ENCODE measurements at regions not wholly inside any gene's neighbourhood (a gene's known extent, or its start where the extent isn't known, plus 50 kb on each side); places are given as distances from the start of the nearest gene placed in this dataset.
"Not testable (repeated sequence)": the region's sequence is repeated elsewhere in the genome, so short reads cannot be mapped to it uniquely, and the experiment has no call there.

DNA sequence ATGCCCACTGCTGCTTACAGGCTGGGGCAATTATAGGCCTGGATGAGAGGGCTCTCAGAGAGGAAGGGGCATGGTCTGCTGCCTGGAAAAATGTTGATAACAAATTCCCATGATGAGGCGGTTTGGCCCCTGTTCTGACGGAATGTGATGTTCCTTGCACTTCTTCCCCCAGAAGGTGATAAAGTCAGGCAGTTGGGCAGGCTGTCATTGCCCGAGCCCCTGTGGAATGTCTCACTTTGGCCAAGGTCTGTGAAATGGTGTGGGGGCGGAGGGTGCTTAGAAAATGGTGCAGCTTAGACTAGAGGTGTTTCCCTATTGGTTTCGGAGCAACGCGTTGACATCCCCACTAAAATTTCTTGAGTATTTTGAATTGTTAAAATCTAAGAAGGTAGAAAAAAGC is 1360.0 kb downstream of the AACS start:
- no peak for DNase-seq (ENCODE audit: low read depth, low spot score)
- no peak overlapping the region for H3K27ac ChIP-seq

DNA sequence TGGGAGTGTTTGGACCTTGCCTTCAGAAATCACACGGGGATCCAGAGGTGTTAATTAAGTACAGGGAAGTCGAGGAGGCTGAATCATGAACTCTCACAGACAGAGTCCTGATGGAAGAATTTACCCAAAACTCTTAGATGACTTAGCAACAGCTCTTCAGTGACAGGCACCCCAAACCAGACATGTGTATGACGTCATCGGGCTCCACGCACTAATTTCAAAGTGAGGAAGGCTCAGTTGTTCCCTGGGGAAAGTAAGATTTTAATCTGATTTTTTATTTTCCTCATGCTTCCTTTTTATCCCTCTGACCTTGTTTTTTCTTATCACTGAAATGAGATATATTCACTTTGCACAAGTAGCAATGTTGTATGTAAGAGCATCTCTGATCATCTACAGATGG is 1363.5 kb downstream of the AACS start:
- H3K27ac ChIP-seq = no peak overlapping the region
- DNase-seq (ENCODE audit: low read depth, low spot score) = no peak

- no peak for DNase-seq (ENCODE audit: low read depth, low spot score)
Observed at GRCh38 chr12:126430921-126431320, 1365.7 kb downstream of the AACS start.

DNA sequence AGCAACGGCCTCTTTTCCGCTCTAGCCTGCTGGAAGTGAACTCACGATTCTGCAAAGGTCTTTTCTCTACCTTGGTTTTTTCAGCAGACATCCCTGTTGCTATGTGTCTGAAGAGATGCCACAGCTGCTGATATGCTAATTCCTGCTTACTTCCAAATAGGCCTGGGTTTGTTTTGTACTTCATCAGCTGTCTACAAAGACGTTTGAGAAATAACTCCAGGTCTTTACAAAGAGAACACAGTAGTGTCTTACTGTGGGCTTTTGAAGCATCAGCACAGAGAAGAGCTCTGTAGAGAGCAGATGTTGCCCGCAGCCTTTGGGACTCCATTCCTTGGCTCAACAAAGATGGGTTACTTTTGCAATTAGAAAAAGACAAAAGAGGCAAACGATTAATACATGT is 1366.5 kb downstream of the AACS start:
- no peak for DNase-seq (ENCODE audit: low read depth, low spot score)
- H3K27ac ChIP-seq = no peak overlapping the region

More at GRCh38 chr12:126430921-126431320, 1365.7 kb downstream of the AACS start:
- no peak overlapping the region for H3K27ac ChIP-seq

GRCh38 chr12:126432780-126433179 is 1367.5 kb downstream of the AACS start:
- DNase-seq (ENCODE audit: low read depth, low spot score) = no peak
- no peak overlapping the region for H3K27ac ChIP-seq

- H3K27ac ChIP-seq = no peak overlapping the region
- no peak for DNase-seq (ENCODE audit: low read depth, low spot score)
Observed at GRCh38 chr12:126434412-126434985, 1369.3 kb downstream of the AACS start.

- no peak overlapping the region for H3K27ac ChIP-seq
- no peak for DNase-seq (ENCODE audit: low read depth, low spot score)
Observed at GRCh38 chr12:126436041-126436440, 1370.8 kb downstream of the AACS start.

DNA sequence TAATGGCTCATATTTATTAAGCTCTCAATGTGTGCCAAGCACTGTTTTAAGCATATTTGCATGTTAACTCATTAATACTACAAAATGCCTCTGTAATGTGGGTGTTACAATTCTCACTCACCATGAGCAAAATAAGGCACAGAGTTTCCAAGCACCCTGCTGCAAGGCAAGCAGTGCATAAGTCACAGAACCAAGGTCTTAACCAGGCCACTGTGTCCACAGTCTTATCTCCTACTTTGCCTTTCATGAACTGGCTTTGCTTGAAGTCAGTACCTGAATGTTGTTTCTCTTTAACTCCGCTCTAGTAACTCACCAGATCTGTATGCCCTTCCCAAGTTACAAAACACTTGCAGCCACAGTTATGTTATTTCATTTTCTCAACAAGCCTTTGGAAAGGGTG is 1372.7 kb downstream of the AACS start:
- DNase-seq (ENCODE audit: low read depth, low spot score) = no peak
- no peak overlapping the region for H3K27ac ChIP-seq

DNA sequence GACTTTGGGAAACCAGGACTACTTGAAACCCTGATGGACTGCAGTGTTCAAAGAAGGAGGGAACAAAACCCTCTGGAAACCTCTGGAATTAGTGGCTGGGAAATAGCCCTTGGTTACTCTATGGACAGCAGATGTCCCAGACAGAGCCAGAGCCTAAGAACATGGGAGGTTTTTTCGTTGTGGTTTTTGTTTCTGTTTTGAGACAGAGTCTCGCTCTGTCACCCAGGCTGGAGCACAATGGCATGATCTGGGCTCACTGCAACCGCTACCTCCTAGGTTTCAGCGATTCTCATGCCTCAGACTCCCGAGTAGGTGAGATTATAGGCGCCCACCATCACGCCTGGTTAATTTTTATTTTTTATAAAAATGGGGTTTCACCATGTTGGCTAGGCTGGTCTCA is 1378.7 kb downstream of the AACS start:
- DNase-seq (ENCODE audit: low read depth, low spot score) = no peak
- no peak overlapping the region for H3K27ac ChIP-seq

- DNase-seq (ENCODE audit: low read depth, low spot score) = no peak
Observed at GRCh38 chr12:126447346-126447745, 1382.1 kb downstream of the AACS start.

DNA sequence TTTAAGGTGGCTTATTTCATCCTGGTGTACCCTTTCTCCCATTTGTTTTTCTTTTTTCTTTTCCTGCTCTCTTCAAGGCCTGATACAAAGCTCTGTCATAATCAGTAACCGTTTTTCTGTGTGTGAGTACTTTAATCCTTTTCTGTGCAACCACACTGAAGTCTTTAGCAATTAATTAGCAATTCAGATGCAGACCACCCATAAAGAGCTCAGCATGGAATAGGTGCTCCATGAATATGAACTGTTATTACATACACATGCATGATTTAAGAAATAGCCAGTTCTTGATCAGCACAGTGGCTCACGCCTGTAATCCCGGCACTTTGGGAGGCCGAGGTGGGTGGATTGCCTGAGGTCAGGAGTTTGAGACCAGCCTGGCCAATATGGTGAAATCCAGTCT is 1386.6 kb downstream of the AACS start:
- DNase-seq (ENCODE audit: low read depth, low spot score) = no peak
- no peak overlapping the region for H3K27ac ChIP-seq

More at GRCh38 chr12:126447346-126447745, 1382.1 kb downstream of the AACS start:
- H3K27ac ChIP-seq = no peak overlapping the region

DNA sequence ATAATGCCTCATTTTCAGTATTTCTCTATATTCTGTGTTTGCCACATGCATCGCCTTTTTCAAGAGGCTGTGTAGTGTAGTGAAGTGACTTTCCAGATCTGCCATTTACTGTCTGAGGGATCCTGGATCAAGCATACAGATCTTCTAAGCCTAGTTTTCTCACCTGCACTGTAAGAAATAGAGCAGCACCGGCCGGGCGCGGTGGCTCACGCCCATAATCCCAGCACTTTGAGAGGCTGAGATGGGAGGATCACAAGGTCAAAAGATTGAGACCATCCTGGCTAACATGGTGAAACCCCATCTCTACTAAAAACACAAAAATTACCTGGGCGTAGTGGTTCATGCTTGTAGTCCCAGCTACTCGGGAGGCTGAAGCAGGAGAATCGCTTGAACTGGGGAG is 1387.5 kb downstream of the AACS start:
- not testable (repeated sequence) for DNase-seq (ENCODE audit: low read depth, low spot score); H3K27ac ChIP-seq

GRCh38 chr12:126454581-126454980 is 1389.3 kb downstream of the AACS start:
- DNase-seq (ENCODE audit: low read depth, low spot score) = no peak
- no peak overlapping the region for H3K27ac ChIP-seq

DNA sequence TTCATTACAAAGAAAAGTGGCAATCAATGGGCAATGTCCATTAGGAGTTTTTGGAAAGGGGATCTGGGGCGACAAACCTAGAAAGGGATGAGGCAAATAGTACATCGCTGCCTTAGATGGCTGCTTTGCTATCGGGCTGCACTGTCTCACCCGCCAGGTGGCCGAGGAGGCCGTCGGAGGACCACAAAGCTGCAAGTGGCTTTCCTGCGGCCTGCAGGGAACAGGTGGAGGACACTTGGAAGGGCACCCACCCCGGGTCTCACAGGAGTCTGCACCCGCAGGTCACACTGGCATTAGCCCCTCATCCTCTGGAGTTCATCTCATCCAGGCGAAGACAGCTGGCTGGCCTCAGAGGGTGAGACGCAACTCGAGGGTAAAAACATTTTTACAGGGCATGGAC is 1392.5 kb downstream of the AACS start:
- no peak for DNase-seq (ENCODE audit: low read depth, low spot score)
- no peak overlapping the region for H3K27ac ChIP-seq

GRCh38 chr12:126464153-126464552 is 1398.9 kb downstream of the AACS start:
- DNase-seq (ENCODE audit: low read depth, low spot score) = no peak
- no peak overlapping the region for H3K27ac ChIP-seq

DNA sequence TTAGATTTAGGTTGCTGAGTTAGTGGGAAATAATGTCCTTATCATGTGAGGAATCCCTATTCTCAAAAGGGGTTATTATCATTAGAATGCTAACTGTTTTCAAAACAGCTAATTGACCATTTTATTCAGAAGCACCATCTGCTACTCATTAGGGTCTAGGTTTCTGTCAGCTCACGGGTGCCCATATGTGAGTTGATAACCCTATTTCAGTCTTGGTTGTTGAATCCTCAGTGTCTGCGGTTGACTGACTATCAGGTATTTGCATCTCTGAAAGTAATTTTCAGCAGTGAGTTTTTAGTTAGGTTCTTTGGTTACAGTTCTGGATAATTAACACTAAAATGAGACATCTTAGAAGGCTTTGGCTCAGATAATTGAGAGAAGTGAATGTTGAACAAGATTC is 1404.0 kb downstream of the AACS start:
- DNase-seq (ENCODE audit: low read depth, low spot score) = no peak
- no peak overlapping the region for H3K27ac ChIP-seq

- H3K27ac ChIP-seq = no peak overlapping the region
Observed at GRCh38 chr12:126474703-126475102, 1409.5 kb downstream of the AACS start.

DNA sequence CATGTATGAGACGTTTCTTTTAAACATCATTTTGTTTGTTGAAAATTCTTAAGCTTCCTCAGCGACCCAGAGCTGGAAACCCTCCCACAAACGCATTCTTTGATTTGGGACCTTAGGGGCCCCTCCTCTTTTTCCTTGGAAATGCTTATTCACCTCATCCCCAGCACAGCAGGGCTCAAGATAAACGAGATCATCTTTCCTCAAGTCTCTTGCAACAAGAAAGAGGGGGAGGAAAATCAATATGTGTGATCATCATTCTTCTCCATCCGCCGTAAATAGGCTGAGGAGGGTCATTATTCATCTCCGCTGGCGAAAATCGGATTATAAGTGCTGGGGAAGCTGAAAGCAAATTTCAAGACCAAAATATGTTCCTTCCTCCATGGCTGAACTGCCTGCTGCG is 1415.2 kb downstream of the AACS start:
- no peak overlapping the region for H3K27ac ChIP-seq
- DNase-seq (ENCODE audit: low read depth, low spot score) = no peak

More at GRCh38 chr12:126474703-126475102, 1409.5 kb downstream of the AACS start:
- DNase-seq (ENCODE audit: low read depth, low spot score) = no peak

GRCh38 chr12:126481688-126482087 is 1416.5 kb downstream of the AACS start:
- no peak for DNase-seq (ENCODE audit: low read depth, low spot score)
- no peak overlapping the region for H3K27ac ChIP-seq

- DNase-seq (ENCODE audit: low read depth, low spot score) = no peak
- H3K27ac ChIP-seq = no peak overlapping the region
Observed at GRCh38 chr12:126482238-126482889, 1417.1 kb downstream of the AACS start.

GRCh38 chr12:126483145-126484068 is 1418.2 kb downstream of the AACS start:
- DNase-seq (ENCODE audit: low read depth, low spot score) = no peak
- no peak overlapping the region for H3K27ac ChIP-seq
